ENCODE measurements at regions not wholly inside any gene's neighbourhood (a gene's known extent, or its start where the extent isn't known, plus 50 kb on each side); places are given as distances from the start of the nearest gene placed in this dataset.
"Not testable (repeated sequence)": the region's sequence is repeated elsewhere in the genome, so short reads cannot be mapped to it uniquely, and the experiment has no call there.

- WGBS, 2 experiments (ENCODE audit: extremely low coverage in 1 of 2, insufficient coverage in 1 of 2, insufficient read length in 1 of 2, insufficient replicate concordance in 2 of 2, low coverage in 1 of 2, low lambda C conversion rate in 2 of 2, missing lambda C conversion rate in 1 of 2): 93% methylated on average over 6 of the region's 6 CpGs; no CpG with 5 or more reads in 1 of the 2 experiments
- H3K4me2 ChIP-seq (ENCODE audit: insufficient read depth in 1 of 2, low read depth in 2 of 2, low read length in 2 of 2); H2BK5ac ChIP-seq (ENCODE audit: low read depth, low read length); H3K4me1 ChIP-seq (replicated peaks in 1 of 4; ENCODE audit: control insufficient read depth in 3 of 4, insufficient read depth in 4 of 4, low read length in 3 of 4); H3K27me3 ChIP-seq (replicated peaks in 1 of 4; ENCODE audit: control insufficient read depth in 3 of 4, extremely low read depth in 1 of 4, insufficient read depth in 3 of 4, low read length in 3 of 4); H2BK20ac ChIP-seq (ENCODE audit: low read length); H4K5ac ChIP-seq (ENCODE audit: insufficient read length, low read depth, low read length); H2AK5ac ChIP-seq (ENCODE audit: low read depth, low read length); H3K23ac ChIP-seq (ENCODE audit: insufficient read length); H3K27ac ChIP-seq (ENCODE audit: low read depth, low read length); H2AFZ ChIP-seq (ENCODE audit: low read length); H3K9ac ChIP-seq (replicated peaks in 1 of 4; ENCODE audit: extremely low read depth in 1 of 4, low read depth in 3 of 4, low read length in 3 of 4); H3K23me2 ChIP-seq (ENCODE audit: low read depth, low read length); FAIRE-seq; H2BK12ac ChIP-seq (ENCODE audit: low read depth, low read length); POLR2A ChIA-PET (ENCODE audit: partially characterized antibody); H3K79me2 ChIP-seq (ENCODE audit: control insufficient read depth in 1 of 2, insufficient read depth in 2 of 2, low read length in 2 of 2); H3K36me3 ChIP-seq (ENCODE audit: control insufficient read depth in 2 of 4, insufficient read depth in 4 of 4, low read length in 3 of 4); H4K91ac ChIP-seq (replicated peaks; ENCODE audit: insufficient read length, low read length); H4K20me1 ChIP-seq (replicated peaks in 1 of 2; ENCODE audit: control insufficient read depth in 1 of 2, insufficient read depth in 2 of 2, low read length in 2 of 2); H3K18ac ChIP-seq (ENCODE audit: extremely low read depth, low read length); H3K79me1 ChIP-seq (ENCODE audit: low read depth, low read length); H3K4me3 ChIP-seq (ENCODE audit: extremely low read depth in 1 of 4, insufficient read depth in 2 of 4, low read depth in 3 of 4, low read length in 4 of 4); H2BK15ac ChIP-seq (ENCODE audit: low read length); H3K4ac ChIP-seq (replicated peaks; ENCODE audit: insufficient read length, low read depth, low read length); DNase-seq (ENCODE audit: low read depth in 1 of 2, low spot score in 2 of 2); H3K56ac ChIP-seq (replicated peaks; ENCODE audit: insufficient read length, low read depth, low read length); H3K9me3 ChIP-seq (ENCODE audit: insufficient read depth in 2 of 2, low read depth in 1 of 2, low read length in 1 of 2); H2BK120ac ChIP-seq (replicated peaks; ENCODE audit: low read depth, low read length); H3K14ac ChIP-seq (ENCODE audit: insufficient read length); H4K8ac ChIP-seq (ENCODE audit: extremely low read depth, insufficient read depth, low read length): not testable (repeated sequence)
- CTCF ChIA-PET (ENCODE audit: partially characterized antibody): interaction anchor here (0.8 to 1.0 kb wide), 3 partner anchors 12 to 309 kb away, joined by 3 read pairs; partner anchors contain the start of gene CCDC83
Measured at GRCh38 chr11:86163221-86163876, 81.2 kb upstream of the EED start.
